IgD-negative memory B cell (primary cell): ENCODE measurements at regions not wholly inside any gene's neighbourhood (a gene's known extent, or its start where the extent isn't known, plus 50 kb on each side); places are given as distances from the start of the nearest gene placed in this dataset.

ENCODE experiments used
- H3K27ac Mint-ChIP-seq, 3 donors: one replicate each; pipeline ENCODE4 v1.8.0; 2020 to 2022; ENCODE audit warnings: mild to moderate bottlenecking in 3 of 3, mixed read lengths in 3 of 3, moderate library complexity in 1 of 3
- H3K27me3 Mint-ChIP-seq: one replicate; pipeline ENCODE4 v1.8.0; 2021; ENCODE audit warnings: mixed read lengths
- H3K36me3 Mint-ChIP-seq: one replicate; pipeline ENCODE4 v1.8.0; 2020; ENCODE audit warnings: mild to moderate bottlenecking, mixed read lengths
- H3K4me1 Mint-ChIP-seq, 3 donors: one replicate each; pipeline ENCODE4 v1.8.0; 2020 to 2022; ENCODE audit warnings: mixed read lengths in 3 of 3, mild to moderate bottlenecking in 1 of 3
- H3K4me3 Mint-ChIP-seq, 4 donors: one replicate each; pipeline ENCODE4 v1.8.0; 2020 to 2022; ENCODE audit warnings: mild to moderate bottlenecking in 4 of 4, mixed read lengths in 4 of 4, moderate library complexity in 3 of 4
- H3K9me3 Mint-ChIP-seq, 3 donors: one replicate each; pipeline ENCODE4 v1.8.0; 2020 to 2021; ENCODE audit warnings: mixed read lengths in 3 of 3, mild to moderate bottlenecking in 1 of 3

DNA sequence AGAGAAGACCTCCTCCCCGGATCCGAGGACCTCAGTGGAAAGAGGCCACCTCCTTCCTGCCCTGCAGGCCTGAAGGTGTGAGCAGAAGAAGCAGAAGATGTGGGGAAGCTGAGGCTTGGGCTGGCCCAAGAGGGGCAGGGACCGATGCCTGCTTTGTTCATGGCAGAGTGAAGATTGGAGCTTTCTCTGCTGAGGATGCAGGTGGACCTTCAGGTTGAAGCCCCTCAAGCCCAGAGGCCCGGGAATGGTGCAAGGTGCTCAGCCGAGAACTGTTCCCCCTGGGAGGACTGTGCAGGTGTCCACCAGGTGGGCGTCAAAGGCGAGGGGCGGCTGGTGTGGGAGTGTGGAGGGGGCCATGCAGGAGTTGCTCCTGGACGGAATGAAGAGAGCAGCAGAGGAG is 277.9 kb upstream of the IRX2 start:
- no peaks in the 10 kb centered on the region for H3K36me3 Mint-ChIP-seq
- H3K4me3 Mint-ChIP-seq, result no peak overlapping the region
- H3K27ac Mint-ChIP-seq, result no peak overlapping the region
- no peaks in the 10 kb centered on the region for H3K4me1 Mint-ChIP-seq
- peaks cover 1 to 8% (median 4%) of the 10 kb centered on the region in 3 donors for H3K9me3 Mint-ChIP-seq
- H3K27me3 Mint-ChIP-seq, result no peaks in the 10 kb centered on the region

DNA sequence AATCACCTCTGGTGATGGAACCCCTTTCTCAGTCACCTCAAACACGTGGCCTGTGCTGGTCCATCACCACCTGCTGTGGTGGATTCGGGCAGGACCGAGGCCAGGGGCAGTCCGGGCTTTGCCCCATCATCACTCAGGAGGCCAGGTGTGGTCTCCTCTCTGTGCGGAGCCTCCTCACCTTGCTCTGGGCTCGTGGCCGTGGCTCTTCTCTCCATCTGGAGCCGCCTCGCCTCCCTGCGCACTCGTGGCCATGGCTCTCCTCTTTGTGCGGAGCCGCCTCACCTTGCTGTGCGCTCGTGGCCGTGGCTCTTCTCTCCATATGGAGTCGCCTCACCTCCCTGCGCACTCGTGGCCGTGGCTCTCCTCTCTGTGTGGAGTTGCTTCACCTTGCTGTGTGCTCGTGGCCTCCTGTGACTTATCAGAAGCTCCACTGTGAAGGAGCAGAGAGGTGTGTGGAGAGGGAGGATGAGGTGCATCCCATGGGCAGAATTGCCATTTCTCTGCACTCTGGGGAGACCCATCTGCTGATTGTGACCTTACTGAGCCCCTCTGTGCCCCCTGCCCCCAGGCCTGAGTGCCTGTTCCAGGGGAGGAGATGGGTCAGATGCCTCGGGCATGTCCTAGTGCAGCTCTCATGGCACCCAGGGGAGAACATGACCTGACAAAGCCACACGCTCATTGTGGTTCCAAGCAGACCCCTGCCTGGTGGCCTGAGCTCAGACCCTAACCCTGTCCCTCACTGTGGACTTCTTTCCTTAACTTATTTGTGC is 276.6 kb upstream of the IRX2 start:
- Mint-ChIP-seq H3K27ac (no peak overlapping the region), H3K36me3 (no peaks in the 10 kb centered on the region), H3K4me1 (no peaks in the 10 kb centered on the region), H3K9me3 (peaks cover 1 to 8% (median 4%) of the 10 kb centered on the region in 3 donors), H3K4me3 (no peak overlapping the region), H3K27me3 (no peaks in the 10 kb centered on the region)

GRCh38 chr5:3027185-3027865 is 275.8 kb upstream of the IRX2 start:
- H3K36me3 Mint-ChIP-seq, result no peaks in the 10 kb centered on the region
- no peaks in the 10 kb centered on the region for H3K4me1 Mint-ChIP-seq
- no peaks in the 10 kb centered on the region for H3K27me3 Mint-ChIP-seq
- H3K4me3 Mint-ChIP-seq, result no peak overlapping the region
- H3K9me3 Mint-ChIP-seq, result peaks cover 1 to 8% (median 4%) of the 10 kb centered on the region in 3 donors
- no peak overlapping the region for H3K27ac Mint-ChIP-seq

DNA sequence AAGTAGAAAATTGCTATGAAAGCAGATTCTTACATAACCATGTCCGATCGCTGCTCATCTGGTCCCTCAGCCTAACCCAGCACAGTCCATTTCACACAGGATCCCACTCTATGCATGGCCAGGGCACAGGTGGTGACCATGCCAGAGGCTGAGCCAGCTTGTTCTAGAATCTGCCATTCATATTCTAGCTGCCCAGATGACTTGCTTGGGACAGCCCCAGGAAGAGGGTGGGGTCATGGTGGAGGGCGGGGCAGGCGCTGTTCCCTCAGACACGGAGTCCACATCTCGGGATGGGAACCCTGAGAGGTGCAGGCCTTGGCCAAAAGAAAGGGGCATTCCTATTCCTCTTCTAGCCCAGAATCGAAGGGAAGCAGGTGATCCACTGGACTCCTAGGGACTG is 275.2 kb upstream of the IRX2 start:
- H3K9me3 Mint-ChIP-seq, result peaks cover 1 to 10% (median 4%) of the 10 kb centered on the region in 3 donors
- H3K4me1 Mint-ChIP-seq, result no peaks in the 10 kb centered on the region
- no peaks in the 10 kb centered on the region for H3K36me3 Mint-ChIP-seq
- H3K4me3 Mint-ChIP-seq, result no peak overlapping the region
- H3K27ac Mint-ChIP-seq, result no peak overlapping the region
- no peaks in the 10 kb centered on the region for H3K27me3 Mint-ChIP-seq

DNA sequence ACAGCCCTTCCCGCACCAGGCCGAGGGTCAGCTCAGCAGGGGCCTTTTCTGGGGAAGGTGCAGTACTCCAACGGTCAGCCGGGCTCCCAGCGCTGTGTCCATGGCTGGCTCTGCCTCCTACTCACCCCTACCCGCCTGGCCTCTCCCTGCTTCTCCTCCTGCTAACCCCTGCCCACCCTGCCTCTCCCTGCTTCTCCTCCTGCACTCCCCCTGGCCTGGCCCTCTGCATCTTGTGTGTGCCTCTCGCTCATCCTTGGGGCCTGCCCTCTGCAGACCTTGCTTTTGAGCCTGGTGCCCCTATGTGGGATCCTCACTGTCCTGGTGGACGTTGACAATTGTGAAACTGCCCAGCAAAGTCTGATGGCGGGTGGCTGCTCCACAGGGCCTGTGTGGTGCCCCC is 274.6 kb upstream of the IRX2 start:
- Mint-ChIP-seq H3K9me3 (peaks cover 1 to 7% (median 5%) of the 10 kb centered on the region in 3 donors), H3K27ac (no peak overlapping the region), H3K27me3 (no peaks in the 10 kb centered on the region), H3K36me3 (no peaks in the 10 kb centered on the region), H3K4me3 (no peak overlapping the region), H3K4me1 (no peaks in the 10 kb centered on the region)

DNA sequence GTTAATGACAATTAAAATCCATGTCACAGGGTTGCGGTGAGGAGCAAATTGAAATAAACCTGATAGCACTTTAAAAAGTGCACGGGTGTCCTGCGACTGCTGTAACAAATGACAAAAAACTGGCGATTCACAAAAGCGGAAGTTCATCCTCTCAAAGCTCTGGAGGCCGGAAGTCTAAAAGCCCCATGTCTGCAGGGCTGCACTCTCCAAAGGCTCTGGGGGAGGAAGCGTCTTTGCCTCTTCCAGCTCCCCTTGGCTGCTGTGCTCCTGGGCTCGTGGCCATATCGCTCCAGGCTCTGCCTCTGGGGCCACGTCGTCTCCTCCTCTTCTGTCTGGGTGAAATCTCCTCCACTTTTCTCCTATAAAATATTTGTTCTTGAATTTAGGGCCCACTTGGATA is 273.9 kb upstream of the IRX2 start:
- no peak overlapping the region for H3K4me3 Mint-ChIP-seq
- no peaks in the 10 kb centered on the region for H3K27me3 Mint-ChIP-seq
- H3K27ac Mint-ChIP-seq, result no peak overlapping the region
- H3K9me3 Mint-ChIP-seq, result peaks cover 1 to 7% (median 4%) of the 10 kb centered on the region in 3 donors
- H3K36me3 Mint-ChIP-seq, result no peaks in the 10 kb centered on the region
- H3K4me1 Mint-ChIP-seq, result no peaks in the 10 kb centered on the region

DNA sequence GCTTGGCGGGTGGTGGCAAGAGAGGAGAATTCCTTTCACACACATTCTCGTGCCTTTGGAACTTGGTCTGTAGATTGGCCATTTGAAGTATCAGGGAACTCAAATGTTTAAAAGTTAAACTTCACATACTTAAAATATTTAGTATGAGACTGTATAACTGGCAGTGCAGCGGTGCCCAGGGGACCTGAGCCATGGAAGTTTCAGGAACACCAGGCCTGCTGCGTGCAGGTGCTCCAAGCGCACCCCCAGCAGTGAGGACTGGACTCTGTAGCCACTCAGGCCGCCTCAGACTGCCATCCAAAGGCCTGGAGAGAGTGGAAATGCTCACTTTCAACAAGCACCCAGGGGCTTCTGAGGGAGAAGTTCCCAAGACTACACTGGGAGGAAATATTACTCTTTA is 273.5 kb upstream of the IRX2 start:
- no peaks in the 10 kb centered on the region for H3K27me3 Mint-ChIP-seq
- H3K27ac Mint-ChIP-seq, result no peak overlapping the region
- H3K36me3 Mint-ChIP-seq, result peaks cover 2% of the 10 kb centered on the region
- H3K4me1 Mint-ChIP-seq, result no peaks in the 10 kb centered on the region
- H3K9me3 Mint-ChIP-seq, result peaks cover 2 to 7% (median 3%) of the 10 kb centered on the region in 3 donors
- H3K4me3 Mint-ChIP-seq, result no peak overlapping the region

DNA sequence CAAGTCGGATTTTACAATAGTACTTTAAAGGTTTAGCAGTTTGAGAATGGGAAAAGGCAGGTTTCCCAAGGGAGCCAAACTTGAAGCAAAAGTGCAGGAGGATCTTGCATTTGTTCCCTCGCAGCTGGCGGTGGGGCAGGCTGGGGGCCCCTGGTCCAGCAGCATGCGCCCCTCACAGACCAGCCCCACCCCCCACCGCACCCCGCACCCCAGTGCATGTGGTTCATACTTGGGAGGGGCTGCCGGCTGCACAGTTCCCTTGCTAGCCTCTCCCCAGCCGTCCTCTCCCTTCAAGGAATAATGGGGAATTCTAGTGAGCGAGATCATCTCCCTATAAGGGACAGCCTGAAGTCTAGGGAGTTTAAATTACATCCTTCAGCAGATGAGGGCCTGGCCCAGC is 273.1 kb upstream of the IRX2 start:
- Mint-ChIP-seq H3K36me3 (peaks cover 2% of the 10 kb centered on the region), H3K4me3 (no peak overlapping the region), H3K27ac (no peak overlapping the region), H3K4me1 (no peaks in the 10 kb centered on the region), H3K27me3 (no peaks in the 10 kb centered on the region), H3K9me3 (peaks cover 2 to 7% (median 3%) of the 10 kb centered on the region in 3 donors)

DNA sequence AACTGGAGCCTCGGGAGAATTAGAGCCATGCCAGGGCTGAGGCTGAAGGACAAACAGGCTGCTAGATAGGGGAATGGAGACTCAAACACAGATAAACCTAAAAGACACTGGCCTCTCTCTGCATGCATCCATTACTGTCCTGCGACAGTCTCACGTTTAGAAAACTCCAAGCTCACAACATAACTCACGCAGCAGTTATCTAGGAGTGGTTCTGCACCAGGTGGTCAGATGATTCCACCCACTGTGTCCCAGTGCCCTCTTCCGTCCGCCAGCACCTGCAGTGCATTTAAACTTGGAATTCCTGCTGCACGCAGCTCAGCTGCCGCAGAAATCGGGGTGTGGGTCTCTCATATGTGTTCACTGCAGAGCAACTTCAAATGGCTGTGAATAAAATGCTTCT is 272.6 kb upstream of the IRX2 start:
- no peaks in the 10 kb centered on the region for H3K27me3 Mint-ChIP-seq
- H3K4me1 Mint-ChIP-seq, result no peaks in the 10 kb centered on the region
- H3K36me3 Mint-ChIP-seq, result peaks cover 2% of the 10 kb centered on the region
- peaks cover 2 to 9% (median 3%) of the 10 kb centered on the region in 3 donors for H3K9me3 Mint-ChIP-seq
- no peak overlapping the region for H3K4me3 Mint-ChIP-seq
- no peak overlapping the region for H3K27ac Mint-ChIP-seq

DNA sequence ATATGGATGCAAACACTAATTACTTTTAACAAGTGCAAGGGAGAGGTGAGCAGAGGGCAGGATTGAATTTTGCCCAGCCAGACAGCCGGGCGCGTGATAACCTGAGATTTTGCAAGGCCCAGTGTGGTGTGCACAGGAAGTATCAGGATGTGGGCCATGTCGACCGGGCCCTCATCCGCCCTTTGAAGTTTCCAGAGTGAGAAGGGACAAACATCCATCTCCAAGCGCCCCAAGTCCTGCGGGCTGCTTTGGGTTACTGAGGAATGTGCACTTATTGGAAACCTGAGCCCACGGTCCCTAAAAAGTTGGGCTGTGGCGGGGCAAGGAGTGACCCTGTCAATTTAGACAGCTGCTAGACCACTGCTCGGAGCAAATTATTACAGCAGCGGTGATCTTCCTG is 272.2 kb upstream of the IRX2 start:
- Mint-ChIP-seq H3K4me3 (no peak overlapping the region), H3K27me3 (no peaks in the 10 kb centered on the region), H3K4me1 (no peaks in the 10 kb centered on the region), H3K36me3 (peaks cover 2% of the 10 kb centered on the region), H3K9me3 (peaks cover 2 to 11% (median 3%) of the 10 kb centered on the region in 3 donors), H3K27ac (no peak overlapping the region)

DNA sequence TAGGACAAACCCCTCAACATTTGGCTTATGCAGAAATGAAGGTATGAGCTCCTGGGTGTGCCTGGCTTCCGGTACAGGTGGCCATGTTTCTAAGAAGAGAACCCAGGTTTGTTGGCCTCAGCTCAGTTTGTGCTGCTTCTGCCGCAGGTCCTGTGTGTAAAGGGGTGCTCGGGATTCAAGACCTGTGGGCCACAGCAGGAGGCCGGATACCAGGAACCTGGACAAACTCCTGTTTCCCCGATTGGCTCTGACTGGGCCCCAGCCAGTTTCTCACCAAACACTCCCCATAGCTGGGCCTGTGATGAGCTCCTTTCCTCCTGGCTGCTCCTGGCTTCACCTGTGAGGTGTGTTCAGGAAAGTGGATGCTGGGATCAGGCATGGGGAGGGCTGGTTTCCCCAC is 271.2 kb upstream of the IRX2 start:
- peaks cover 2 to 8% (median 2%) of the 10 kb centered on the region in 3 donors for H3K9me3 Mint-ChIP-seq
- no peak overlapping the region for H3K4me3 Mint-ChIP-seq
- no peak overlapping the region for H3K27ac Mint-ChIP-seq
- H3K4me1 Mint-ChIP-seq, result no peaks in the 10 kb centered on the region
- peaks cover 2% of the 10 kb centered on the region for H3K36me3 Mint-ChIP-seq
- H3K27me3 Mint-ChIP-seq, result no peaks in the 10 kb centered on the region

- peaks cover 2% of the 10 kb centered on the region for H3K36me3 Mint-ChIP-seq
- H3K9me3 Mint-ChIP-seq, result peaks cover 2 to 8% (median 2%) of the 10 kb centered on the region in 3 donors
- H3K4me1 Mint-ChIP-seq, result no peaks in the 10 kb centered on the region
- H3K27me3 Mint-ChIP-seq, result no peaks in the 10 kb centered on the region
- no peak overlapping the region for H3K4me3 Mint-ChIP-seq
- H3K27ac Mint-ChIP-seq, result no peak overlapping the region
Observed at GRCh38 chr5:3020426-3020825, 268.9 kb upstream of the IRX2 start.

GRCh38 chr5:3019045-3019444 is 267.6 kb upstream of the IRX2 start:
- no peaks in the 10 kb centered on the region for H3K4me1 Mint-ChIP-seq
- H3K9me3 Mint-ChIP-seq, result peaks cover 2 to 8% (median 5%) of the 10 kb centered on the region in 3 donors
- H3K27ac Mint-ChIP-seq, result peak overlapping the region in 1 of 3 donors; percentile 74
- H3K36me3 Mint-ChIP-seq, result peaks cover 2% of the 10 kb centered on the region
- H3K4me3 Mint-ChIP-seq, result no peak overlapping the region
- H3K27me3 Mint-ChIP-seq, result no peaks in the 10 kb centered on the region

GRCh38 chr5:3011764-3012017 is 260.2 kb upstream of the IRX2 start:
- H3K9me3 Mint-ChIP-seq, result peaks cover 0 to 9% (median 8%) of the 10 kb centered on the region in 3 donors
- H3K27ac Mint-ChIP-seq, result no peak overlapping the region
- no peaks in the 10 kb centered on the region for H3K36me3 Mint-ChIP-seq
- no peaks in the 10 kb centered on the region for H3K27me3 Mint-ChIP-seq
- no peaks in the 10 kb centered on the region for H3K4me1 Mint-ChIP-seq
- no peak overlapping the region for H3K4me3 Mint-ChIP-seq

- peaks cover 0 to 9% (median 8%) of the 10 kb centered on the region in 3 donors for H3K9me3 Mint-ChIP-seq
- no peaks in the 10 kb centered on the region for H3K27me3 Mint-ChIP-seq
- H3K4me1 Mint-ChIP-seq, result no peaks in the 10 kb centered on the region
- H3K36me3 Mint-ChIP-seq, result no peaks in the 10 kb centered on the region
- no peak overlapping the region for H3K4me3 Mint-ChIP-seq
- no peak overlapping the region for H3K27ac Mint-ChIP-seq
Observed at GRCh38 chr5:3010953-3011763, 259.7 kb upstream of the IRX2 start.
